ENCODE measurements at regions not wholly inside any gene's neighbourhood (a gene's known extent, or its start where the extent isn't known, plus 50 kb on each side); places are given as distances from the start of the nearest gene placed in this dataset.

GRCh38 chr6:95819939-95820338 is 195.8 kb upstream of the FUT9 start:
- H3K4ac ChIP-seq (ENCODE audit: low read depth, low read length): no peak overlapping the region
- H2BK5ac ChIP-seq (ENCODE audit: insufficient read length, low read length): no peak overlapping the region
- no peak overlapping the region for H2BK120ac ChIP-seq (ENCODE audit: low read depth, low read length, poor library complexity, severe bottlenecking)
- no peak overlapping the region for H3K56ac ChIP-seq (ENCODE audit: insufficient read length, low read depth, low read length)
- H3K27me3 ChIP-seq (ENCODE audit: insufficient read depth, low read length): no peaks in the 10 kb centered on the region
- no peak overlapping the region for H2AK5ac ChIP-seq (ENCODE audit: insufficient read length, low read length)
- H3K79me1 ChIP-seq (ENCODE audit: insufficient read depth, low read depth, low read length, poor library complexity, severe bottlenecking): no peaks in the 10 kb centered on the region
- Mint-ChIP-seq H3K27me3 (ENCODE audit: low read depth) (no peaks in the 10 kb centered on the region), H3K4me3 (no peak overlapping the region), H3K36me3 (ENCODE audit: insufficient read depth in 1 of 3, low read depth in 3 of 3) (peaks cover 0 to 11% (median 0%) of the 10 kb centered on the region in 3 experiments; a peak in 3 of 7 replicates), H3K4me1 (peaks cover 26 to 36% of the 10 kb centered on the region in 2 experiments), H3K27ac (peak overlapping the region in 1 of 3 experiments; percentile 32; a peak in 3 of 7 replicates), H3K9me3 (peaks cover 4 to 11% of the 10 kb centered on the region in 2 experiments; a peak in 4 of 5 replicates)
- WGBS (ENCODE audit: extremely low coverage, insufficient read length, low lambda C conversion rate): no CpG with 5 or more reads among the region's 2 CpGs
- TF ChIP-seq CTCF (conservative IDR thresholded peaks at IDR 0.05): peak; percentile 64
- H3K4me1 ChIP-seq (ENCODE audit: insufficient read depth, low read length): no peaks in the 10 kb centered on the region
- H2AFZ ChIP-seq (ENCODE audit: low read length): no peak overlapping the region
- H3K14ac ChIP-seq (ENCODE audit: insufficient read depth, low read length): no peak overlapping the region
- no peaks in the 10 kb centered on the region for H3K79me2 ChIP-seq (ENCODE audit: insufficient read depth, low read length)
- H4K20me1 ChIP-seq (ENCODE audit: control insufficient read depth, insufficient read depth, insufficient read length): no peaks in the 10 kb centered on the region
- H3K9me3 ChIP-seq (ENCODE audit: control insufficient read depth, low read depth, low read length): no peaks in the 10 kb centered on the region
- H2BK20ac ChIP-seq (ENCODE audit: low read depth, low read length, poor library complexity, severe bottlenecking): no peak overlapping the region
- H3K23me2 ChIP-seq (ENCODE audit: insufficient read length, low read depth, low read length, poor library complexity, severe bottlenecking): no peaks in the 10 kb centered on the region
- H4K5ac ChIP-seq (ENCODE audit: insufficient read length, low read depth, low read length): no peak overlapping the region
- H3K27ac ChIP-seq (ENCODE audit: insufficient read length, low read depth, low read length): no peak overlapping the region
- H2BK12ac ChIP-seq (ENCODE audit: insufficient read length, low read depth, low read length): no peak overlapping the region
- peak; percentile 37 for DNase-seq
- no peak overlapping the region for H3K23ac ChIP-seq (ENCODE audit: insufficient read length, low read depth, low read length)
- H3K9ac ChIP-seq (ENCODE audit: extremely low read depth, insufficient read length, low read length): no peak overlapping the region
- no peak overlapping the region for H3T11ph ChIP-seq (ENCODE audit: low read length)
- no peak overlapping the region for H3K4me2 ChIP-seq (ENCODE audit: insufficient read depth, insufficient read length, low read length)
- H4K91ac ChIP-seq (ENCODE audit: insufficient read length, low read depth, low read length): no peak overlapping the region
- no peak overlapping the region for H4K8ac ChIP-seq (replicated peaks; ENCODE audit: insufficient read length, low read depth, low read length)
- no peak overlapping the region for H3K18ac ChIP-seq (ENCODE audit: insufficient read length, low read depth, low read length)
- H2BK15ac ChIP-seq (ENCODE audit: low read depth, low read length): no peak overlapping the region
